ENCODE measurements at regions not wholly inside any gene's neighbourhood (a gene's known extent, or its start where the extent isn't known, plus 50 kb on each side); places are given as distances from the start of the nearest gene placed in this dataset.

- TF ChIP-seq CTCF (IDR thresholded peaks at IDR 0.05; ENCODE audit: low read length) (no peak), EZH2 (IDR thresholded peaks at IDR 0.05; ENCODE audit: borderline replicate concordance, low read length) (no peak)
- Histone ChIP-seq H4K20me1 (ENCODE audit: insufficient read depth, low read length) (no peaks in the 10 kb centered on the region), H3K27ac (ENCODE audit: low read depth, low read length, poor library complexity, severe bottlenecking) (no peak overlapping the region), H3K9me2 (ENCODE audit: low read depth, low read length) (no peaks in the 10 kb centered on the region), H3K27me3 (ENCODE audit: insufficient read depth, low read length) (no peaks in the 10 kb centered on the region), H3K9ac (ENCODE audit: low read length) (no peak overlapping the region), H3K4me2 (ENCODE audit: low read length) (no peak overlapping the region), H3K79me2 (ENCODE audit: insufficient read depth, low read length) (no peaks in the 10 kb centered on the region), H3F3A (ENCODE audit: insufficient read depth, low read length) (no peaks in the 10 kb centered on the region), H3K4me3 (ENCODE audit: low read depth, low read length, poor library complexity, severe bottlenecking) (no peak overlapping the region), H3K9me3 (ENCODE audit: low read length) (no peaks in the 10 kb centered on the region), H3K4me1 (ENCODE audit: insufficient read depth, low read length, severe bottlenecking) (no peaks in the 10 kb centered on the region), H2AFZ (ENCODE audit: low read length) (no peak overlapping the region), H3K36me3 (ENCODE audit: insufficient read depth, low read length) (no peaks in the 10 kb centered on the region)
These were observed 635.1 kb upstream of the SEMA3D start for GRCh38 chr7:85821926-85822325.

GRCh38 chr7:85820702-85821443 lies 634.0 kb upstream of the SEMA3D start:
- H3F3A ChIP-seq (ENCODE audit: insufficient read depth, low read length), result no peaks in the 10 kb centered on the region
- H4K20me1 ChIP-seq (ENCODE audit: insufficient read depth, low read length), result no peaks in the 10 kb centered on the region
- H3K27ac ChIP-seq (ENCODE audit: low read depth, low read length, poor library complexity, severe bottlenecking), result no peak overlapping the region
- no peaks in the 10 kb centered on the region for H3K27me3 ChIP-seq (ENCODE audit: insufficient read depth, low read length)
- no peaks in the 10 kb centered on the region for H3K36me3 ChIP-seq (ENCODE audit: insufficient read depth, low read length)
- H3K4me2 ChIP-seq (ENCODE audit: low read length), result no peak overlapping the region
- no peak overlapping the region for H2AFZ ChIP-seq (ENCODE audit: low read length)
- no peaks in the 10 kb centered on the region for H3K4me1 ChIP-seq (ENCODE audit: insufficient read depth, low read length, severe bottlenecking)
- no peaks in the 10 kb centered on the region for H3K9me3 ChIP-seq (ENCODE audit: low read length)
- no peak overlapping the region for H3K4me3 ChIP-seq (ENCODE audit: low read depth, low read length, poor library complexity, severe bottlenecking)
- H3K79me2 ChIP-seq (ENCODE audit: insufficient read depth, low read length), result no peaks in the 10 kb centered on the region
- no peak overlapping the region for H3K9ac ChIP-seq (ENCODE audit: low read length)
- TF ChIP-seq CTCF (IDR thresholded peaks at IDR 0.05; ENCODE audit: low read length) (no peak), EZH2 (IDR thresholded peaks at IDR 0.05; ENCODE audit: borderline replicate concordance, low read length) (no peak)
- H3K9me2 ChIP-seq (ENCODE audit: low read depth, low read length), result no peaks in the 10 kb centered on the region

GRCh38 chr7:85815526-85815925 lies 628.7 kb upstream of the SEMA3D start:
- no peaks in the 10 kb centered on the region for H3K27me3 ChIP-seq (ENCODE audit: insufficient read depth, low read length)
- TF ChIP-seq EZH2 (IDR thresholded peaks at IDR 0.05; ENCODE audit: borderline replicate concordance, low read length) (no peak), CTCF (IDR thresholded peaks at IDR 0.05; ENCODE audit: low read length) (no peak)
- no peak overlapping the region for H2AFZ ChIP-seq (ENCODE audit: low read length)
- H3K36me3 ChIP-seq (ENCODE audit: insufficient read depth, low read length), result no peaks in the 10 kb centered on the region
- no peaks in the 10 kb centered on the region for H3K9me2 ChIP-seq (ENCODE audit: low read depth, low read length)
- H3K79me2 ChIP-seq (ENCODE audit: insufficient read depth, low read length), result no peaks in the 10 kb centered on the region
- no peak overlapping the region for H3K4me2 ChIP-seq (ENCODE audit: low read length)
- no peaks in the 10 kb centered on the region for H3K9me3 ChIP-seq (ENCODE audit: low read length)
- no peak overlapping the region for H3K27ac ChIP-seq (ENCODE audit: low read depth, low read length, poor library complexity, severe bottlenecking)
- H3K4me1 ChIP-seq (ENCODE audit: insufficient read depth, low read length, severe bottlenecking), result no peaks in the 10 kb centered on the region
- H3F3A ChIP-seq (ENCODE audit: insufficient read depth, low read length), result no peaks in the 10 kb centered on the region
- no peak overlapping the region for H3K4me3 ChIP-seq (ENCODE audit: low read depth, low read length, poor library complexity, severe bottlenecking)
- H3K9ac ChIP-seq (ENCODE audit: low read length), result no peak overlapping the region
- H4K20me1 ChIP-seq (ENCODE audit: insufficient read depth, low read length), result no peaks in the 10 kb centered on the region

Measured in OCI-LY1 (cell line).